ENCODE measurements at regions not wholly inside any gene's neighbourhood (a gene's known extent, or its start where the extent isn't known, plus 50 kb on each side); places are given as distances from the start of the nearest gene placed in this dataset.

- TF ChIP-seq CTCF (IDR thresholded peaks at IDR 0.05; ENCODE audit: low read length), result no peak
- no peak for TF ChIP-seq EZH2 (IDR thresholded peaks at IDR 0.05; ENCODE audit: borderline replicate concordance, low read length)
These were observed 581.1 kb downstream of the SPRY1 start for GRCh38 chr4:123977641-123978081.
